ENCODE measurements at regions not wholly inside any gene's neighbourhood (a gene's known extent, or its start where the extent isn't known, plus 50 kb on each side); places are given as distances from the start of the nearest gene placed in this dataset.
A peak's percentile ranks its signal among the peaks of the same experiment; 100 is the strongest.

DNA sequence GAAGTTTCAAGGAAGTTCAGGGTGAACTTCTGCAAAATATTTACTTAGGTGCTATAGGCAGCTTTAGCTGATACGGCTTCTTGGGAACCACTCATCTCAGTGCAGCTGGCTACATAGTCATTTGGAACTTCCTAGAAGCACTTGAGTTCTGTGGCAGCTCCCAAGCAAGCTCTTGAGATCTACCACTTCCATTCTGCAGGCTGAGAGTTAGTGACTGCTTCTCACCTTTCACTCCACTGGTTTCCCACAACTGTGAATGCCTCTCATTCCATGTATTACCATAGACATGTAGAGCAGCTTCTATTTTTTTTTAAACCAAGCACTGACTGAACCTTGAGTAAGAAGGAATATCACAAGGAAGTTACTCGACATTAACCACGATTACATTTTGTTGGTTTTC lies 994.1 kb upstream of the ACVR2A start:
- H3K27me3 Mint-ChIP-seq = no peaks in the 10 kb centered on the region
- no peaks in the 10 kb centered on the region for H3K9me3 Mint-ChIP-seq
- no peak overlapping the region for H3K27ac Mint-ChIP-seq
- no peaks in the 10 kb centered on the region for H3K36me3 Mint-ChIP-seq
- no peak overlapping the region for H3K4me3 Mint-ChIP-seq
- no peaks in the 10 kb centered on the region for H3K4me1 Mint-ChIP-seq

DNA sequence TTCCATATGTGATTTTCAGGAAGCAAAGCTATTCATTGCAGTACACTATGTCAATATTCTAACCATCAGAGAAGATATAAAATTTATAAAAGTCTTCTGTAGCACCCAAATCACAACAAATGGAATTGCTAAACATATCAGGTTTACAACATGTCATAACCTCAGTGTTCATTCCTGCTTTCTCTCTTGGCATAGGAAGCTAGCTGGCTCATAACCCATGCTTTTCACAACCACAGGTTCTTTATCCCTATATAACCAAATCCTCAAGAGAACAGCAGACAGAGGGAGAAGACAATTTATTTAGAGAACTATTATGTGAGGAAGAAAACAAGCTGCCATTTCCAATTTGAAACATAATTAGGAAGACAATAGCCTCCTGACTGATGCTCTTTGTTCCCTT lies 997.0 kb upstream of the ACVR2A start:
- Mint-ChIP-seq H3K4me1 (no peaks in the 10 kb centered on the region), H3K36me3 (no peaks in the 10 kb centered on the region), H3K9me3 (no peaks in the 10 kb centered on the region), H3K27ac (no peak overlapping the region), H3K27me3 (no peaks in the 10 kb centered on the region), H3K4me3 (no peak overlapping the region)

DNA sequence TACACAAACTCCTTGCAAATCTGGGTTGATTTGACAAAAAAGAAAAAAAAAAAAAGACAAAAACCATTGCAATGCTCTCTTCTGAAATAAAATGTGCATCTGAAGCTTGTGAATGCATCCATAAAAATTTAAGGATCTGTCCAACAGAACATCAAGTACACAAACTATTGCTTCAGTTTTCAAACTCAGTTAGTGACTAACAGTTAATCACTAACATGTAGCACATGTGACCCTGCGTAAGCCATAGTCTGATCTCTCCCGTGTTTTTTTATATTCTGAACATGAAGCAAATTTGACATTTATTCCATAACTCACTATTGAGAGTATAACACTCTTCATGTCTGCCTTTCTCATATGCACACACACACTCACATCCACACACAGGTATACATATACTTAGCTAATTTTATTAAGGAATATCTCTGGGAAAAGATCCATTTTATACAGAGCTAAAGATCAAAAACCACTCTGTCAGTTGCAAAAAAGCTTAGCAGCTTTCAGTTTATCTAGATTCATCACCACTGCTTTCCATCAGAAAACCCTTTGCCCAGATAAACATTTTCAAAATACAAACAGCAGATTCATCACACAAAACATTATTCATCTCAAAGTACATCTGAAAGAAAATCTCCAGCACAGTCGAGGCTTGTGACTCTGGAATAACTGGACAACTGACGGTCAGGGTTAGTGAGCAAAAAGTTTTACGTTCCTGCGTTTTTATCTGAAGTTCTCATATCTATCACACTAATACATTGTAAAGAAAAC lies 1000.4 kb upstream of the ACVR2A start:
- H3K9me3 Mint-ChIP-seq = no peaks in the 10 kb centered on the region
- H3K36me3 Mint-ChIP-seq = no peaks in the 10 kb centered on the region
- no peak overlapping the region for H3K27ac Mint-ChIP-seq
- no peak overlapping the region for H3K4me3 Mint-ChIP-seq
- no peaks in the 10 kb centered on the region for H3K4me1 Mint-ChIP-seq
- H3K27me3 Mint-ChIP-seq = no peaks in the 10 kb centered on the region

DNA sequence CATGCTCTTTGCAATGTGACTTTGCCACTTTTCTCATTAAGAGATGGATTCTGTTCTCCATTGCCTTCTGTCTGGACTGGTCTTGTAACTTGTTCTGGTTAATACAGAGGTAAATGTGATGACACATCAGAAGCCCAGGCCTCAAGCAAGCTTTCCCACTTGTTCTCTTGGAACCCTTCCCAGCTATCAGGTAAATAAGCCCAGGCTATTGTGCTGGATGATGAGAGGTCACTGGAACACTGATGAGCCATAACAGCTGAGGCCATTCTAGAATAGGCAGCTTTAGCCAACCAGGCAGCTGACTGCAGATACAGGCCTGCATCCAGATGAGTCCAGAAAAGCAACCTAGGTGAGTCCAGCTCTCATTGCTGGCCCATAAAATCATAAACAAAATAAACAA lies 1007.0 kb upstream of the ACVR2A start:
- H3K27ac Mint-ChIP-seq = no peak overlapping the region
- no peaks in the 10 kb centered on the region for H3K4me1 Mint-ChIP-seq
- peaks cover 0 to 3% (median 2%) of the 10 kb centered on the region in 3 donors for H3K9me3 Mint-ChIP-seq
- H3K27me3 Mint-ChIP-seq = no peaks in the 10 kb centered on the region
- H3K4me3 Mint-ChIP-seq = no peak overlapping the region
- no peaks in the 10 kb centered on the region for H3K36me3 Mint-ChIP-seq

DNA sequence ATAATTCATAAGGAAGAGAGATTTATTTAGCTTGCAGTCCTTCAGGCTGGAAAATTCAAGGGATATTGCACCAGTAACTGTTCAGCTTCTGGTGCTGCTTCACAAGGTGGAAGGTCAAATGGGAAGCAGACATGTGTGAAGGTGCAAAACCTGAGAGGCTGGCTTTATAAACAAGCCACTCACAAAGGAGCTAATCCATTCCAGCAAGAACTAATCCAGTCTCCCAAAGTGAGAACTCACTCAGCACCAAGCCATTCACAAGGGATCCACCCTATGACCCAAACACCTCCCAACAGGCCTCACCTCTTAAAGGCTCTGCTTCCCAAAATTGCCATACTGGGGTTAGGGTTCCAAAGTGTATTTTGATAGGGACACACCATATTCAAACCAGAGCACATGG lies 1018.4 kb upstream of the ACVR2A start:
- Mint-ChIP-seq H3K36me3 (no peaks in the 10 kb centered on the region), H3K27me3 (no peaks in the 10 kb centered on the region), H3K4me1 (no peaks in the 10 kb centered on the region), H3K27ac (no peak overlapping the region), H3K9me3 (peaks cover 0 to 4% (median 0%) of the 10 kb centered on the region in 3 donors), H3K4me3 (no peak overlapping the region)

DNA sequence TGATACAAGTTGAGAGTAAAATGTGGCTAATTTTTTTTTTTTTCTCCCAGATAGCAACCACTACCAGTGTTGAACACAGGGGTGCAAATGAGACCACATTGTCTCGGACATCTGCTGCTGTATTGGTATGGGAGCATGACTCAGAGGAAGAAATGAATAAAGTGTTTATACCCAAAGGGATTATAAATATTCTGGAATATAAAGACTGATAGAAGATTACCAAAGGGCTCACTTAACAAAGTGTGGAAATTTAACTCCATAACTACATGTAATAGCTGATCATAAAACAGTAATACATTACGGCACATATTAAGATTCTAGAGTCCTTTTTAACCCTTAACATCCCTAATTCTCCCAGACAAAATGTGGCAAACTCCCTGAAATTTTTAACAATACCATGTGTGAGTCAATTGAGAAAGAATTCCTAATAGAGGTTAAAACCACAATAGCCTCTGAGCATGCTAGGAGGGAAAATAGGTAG lies 1023.0 kb upstream of the ACVR2A start:
- H3K4me3 Mint-ChIP-seq = no peak overlapping the region
- no peaks in the 10 kb centered on the region for H3K27me3 Mint-ChIP-seq
- no peaks in the 10 kb centered on the region for H3K4me1 Mint-ChIP-seq
- peaks cover 0 to 3% (median 0%) of the 10 kb centered on the region in 3 donors for H3K9me3 Mint-ChIP-seq
- no peak overlapping the region for H3K27ac Mint-ChIP-seq
- no peaks in the 10 kb centered on the region for H3K36me3 Mint-ChIP-seq

DNA sequence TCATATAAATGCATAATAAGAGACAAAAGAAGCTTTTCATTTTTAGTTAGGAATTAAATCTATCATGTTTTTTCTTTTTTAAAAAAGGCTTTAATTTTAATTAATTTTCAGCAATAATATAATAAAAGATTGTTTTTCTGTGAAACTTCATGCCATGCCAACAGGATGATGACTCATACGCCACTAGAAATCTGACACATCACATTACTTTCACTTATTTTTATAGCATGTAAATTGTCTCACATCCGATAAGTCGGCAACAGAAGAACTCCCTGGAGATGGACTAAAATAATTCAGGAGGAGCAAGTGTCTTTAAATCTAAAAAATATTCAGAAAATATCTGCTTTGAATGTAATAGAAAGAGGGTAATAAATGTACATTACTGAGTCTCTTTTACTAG lies 1024.2 kb upstream of the ACVR2A start:
- Mint-ChIP-seq H3K4me1 (no peaks in the 10 kb centered on the region), H3K27ac (no peak overlapping the region), H3K36me3 (no peaks in the 10 kb centered on the region), H3K9me3 (peaks cover 0 to 4% (median 0%) of the 10 kb centered on the region in 3 donors), H3K27me3 (no peaks in the 10 kb centered on the region), H3K4me3 (no peak overlapping the region)

DNA sequence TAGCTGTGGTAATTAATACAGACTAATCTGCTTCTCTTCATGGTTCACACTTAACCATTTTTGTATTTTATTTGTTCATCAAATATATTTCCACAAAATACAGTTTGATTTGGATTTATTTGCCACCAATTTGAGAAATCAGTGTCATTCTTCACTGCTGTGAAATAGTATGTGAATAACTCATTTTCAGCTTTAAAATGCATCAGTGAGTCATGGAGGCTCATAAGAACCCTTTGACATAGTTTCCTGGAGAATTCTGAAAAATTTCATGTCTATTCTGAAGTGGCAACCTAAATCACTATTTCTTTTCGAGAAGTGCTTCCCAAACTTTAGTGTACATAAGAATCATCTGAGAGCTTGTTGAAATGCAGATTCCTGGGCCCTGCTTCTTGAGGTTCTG lies 1026.7 kb upstream of the ACVR2A start:
- Mint-ChIP-seq H3K27ac (no peak overlapping the region), H3K9me3 (peaks cover 2 to 4% (median 3%) of the 10 kb centered on the region in 3 donors), H3K4me1 (no peaks in the 10 kb centered on the region), H3K27me3 (no peaks in the 10 kb centered on the region), H3K4me3 (no peak overlapping the region), H3K36me3 (no peaks in the 10 kb centered on the region)

DNA sequence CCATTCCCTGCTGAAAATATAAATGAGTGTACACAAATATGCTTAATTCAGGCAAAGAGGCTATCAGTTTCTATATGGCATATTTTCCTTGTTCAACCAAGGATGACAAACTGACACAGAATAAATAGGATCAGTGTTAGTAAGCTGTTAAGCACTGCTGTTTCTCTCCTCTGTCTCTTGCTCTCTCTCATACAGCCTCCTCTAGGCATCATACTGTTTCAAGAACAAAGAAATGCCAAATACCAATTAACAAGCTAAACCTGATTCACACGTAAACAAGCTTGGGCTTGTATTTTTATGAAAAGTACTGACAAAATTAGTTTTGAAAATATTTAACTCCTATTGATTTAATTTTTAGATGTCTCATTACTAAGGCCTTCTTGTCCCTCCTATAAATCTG lies 1027.2 kb upstream of the ACVR2A start:
- H3K27me3 Mint-ChIP-seq = no peaks in the 10 kb centered on the region
- H3K4me3 Mint-ChIP-seq = no peak overlapping the region
- H3K4me1 Mint-ChIP-seq = no peaks in the 10 kb centered on the region
- no peaks in the 10 kb centered on the region for H3K36me3 Mint-ChIP-seq
- peaks cover 3 to 4% (median 3%) of the 10 kb centered on the region in 3 donors for H3K9me3 Mint-ChIP-seq
- H3K27ac Mint-ChIP-seq = no peak overlapping the region

DNA sequence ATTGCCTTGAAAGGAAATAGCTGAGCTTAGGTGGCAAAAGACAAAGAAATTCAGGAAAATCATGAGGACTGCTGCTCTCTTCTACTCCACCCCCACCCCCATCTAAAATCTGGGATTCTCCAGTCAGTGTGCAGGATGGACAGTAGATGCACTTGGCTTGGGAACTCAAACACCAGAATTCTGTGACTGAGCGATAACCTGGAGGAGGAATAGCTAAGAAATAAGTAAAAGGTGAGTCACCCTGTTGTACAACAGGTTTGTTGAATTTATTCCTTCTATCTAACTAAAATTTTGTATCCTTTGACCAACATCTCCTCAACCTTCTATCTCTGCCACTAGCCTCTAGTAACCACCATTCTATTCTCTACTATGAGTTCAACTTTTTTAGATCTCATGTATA lies 1029.9 kb upstream of the ACVR2A start:
- Mint-ChIP-seq H3K4me3 (no peak overlapping the region), H3K4me1 (no peaks in the 10 kb centered on the region), H3K27ac (no peak overlapping the region), H3K27me3 (no peaks in the 10 kb centered on the region), H3K36me3 (no peaks in the 10 kb centered on the region), H3K9me3 (peaks cover 5 to 8% (median 6%) of the 10 kb centered on the region in 3 donors)

DNA sequence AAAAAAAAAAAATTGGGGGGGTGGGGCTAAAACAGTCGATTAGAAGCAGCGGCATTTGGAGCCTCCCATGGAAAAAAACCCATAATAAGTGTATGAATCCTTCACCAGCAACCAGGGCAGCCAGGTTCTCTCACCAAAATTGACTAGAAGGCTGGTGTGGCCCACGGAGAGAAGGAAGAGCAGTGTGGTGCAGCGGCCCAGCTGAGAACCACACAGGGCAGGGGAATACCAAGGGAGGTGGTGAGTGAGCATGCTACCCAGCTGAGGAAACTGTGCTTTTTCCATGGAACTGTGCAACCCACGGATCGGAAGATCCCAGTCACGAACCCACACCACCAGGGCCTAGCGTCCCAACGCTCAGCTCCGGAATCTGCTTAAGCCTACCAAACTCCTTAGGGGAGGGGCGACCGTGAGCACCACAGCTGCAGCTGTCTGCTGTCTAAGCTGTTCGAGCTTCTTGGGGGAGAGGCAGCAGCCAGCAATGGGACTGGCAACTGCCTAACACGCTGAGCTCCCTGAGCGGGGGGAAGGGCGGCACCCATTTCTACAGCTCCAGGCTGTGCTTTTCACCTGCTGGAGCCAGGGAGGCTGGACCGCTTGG lies 1037.2 kb upstream of the ACVR2A start:
- peaks cover 2 to 6% (median 5%) of the 10 kb centered on the region in 3 donors for H3K9me3 Mint-ChIP-seq
- no peaks in the 10 kb centered on the region for H3K27me3 Mint-ChIP-seq
- no peaks in the 10 kb centered on the region for H3K4me1 Mint-ChIP-seq
- no peak overlapping the region for H3K27ac Mint-ChIP-seq
- no peak overlapping the region for H3K4me3 Mint-ChIP-seq
- H3K36me3 Mint-ChIP-seq = no peaks in the 10 kb centered on the region

DNA sequence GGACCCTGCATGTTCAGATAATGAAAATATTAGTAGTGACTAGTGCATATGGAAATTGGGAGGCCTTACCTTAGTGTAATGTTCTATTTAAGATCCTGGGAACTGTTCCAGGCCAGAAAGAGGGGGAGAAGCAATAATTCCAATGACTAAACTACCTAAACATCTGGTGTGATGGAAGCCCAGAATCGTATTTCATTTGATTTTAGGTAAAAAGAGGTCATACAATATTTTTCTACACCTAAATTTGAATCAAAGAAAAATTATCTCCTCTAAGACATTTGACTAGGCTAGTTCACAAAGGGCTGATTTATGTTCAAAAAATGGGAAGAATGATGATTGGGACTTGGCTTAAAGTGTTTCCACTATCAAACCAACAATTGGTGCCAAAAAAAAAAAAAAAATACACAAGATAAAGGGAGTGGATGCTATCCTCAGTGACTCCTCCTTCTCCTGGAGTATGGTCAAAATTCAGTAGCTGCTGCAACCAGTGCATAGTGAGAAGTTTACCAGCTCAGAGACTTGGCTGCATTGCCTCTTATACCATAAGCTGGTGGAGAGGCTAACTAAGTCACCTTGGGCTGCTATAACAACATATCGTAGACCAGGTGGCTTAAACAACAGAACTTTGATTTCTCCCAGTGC lies 1038.3 kb upstream of the ACVR2A start:
- Mint-ChIP-seq H3K36me3 (no peaks in the 10 kb centered on the region), H3K9me3 (peaks cover 2 to 5% (median 4%) of the 10 kb centered on the region in 3 donors), H3K4me1 (no peaks in the 10 kb centered on the region), H3K27me3 (no peaks in the 10 kb centered on the region), H3K27ac (no peak overlapping the region), H3K4me3 (no peak overlapping the region)

DNA sequence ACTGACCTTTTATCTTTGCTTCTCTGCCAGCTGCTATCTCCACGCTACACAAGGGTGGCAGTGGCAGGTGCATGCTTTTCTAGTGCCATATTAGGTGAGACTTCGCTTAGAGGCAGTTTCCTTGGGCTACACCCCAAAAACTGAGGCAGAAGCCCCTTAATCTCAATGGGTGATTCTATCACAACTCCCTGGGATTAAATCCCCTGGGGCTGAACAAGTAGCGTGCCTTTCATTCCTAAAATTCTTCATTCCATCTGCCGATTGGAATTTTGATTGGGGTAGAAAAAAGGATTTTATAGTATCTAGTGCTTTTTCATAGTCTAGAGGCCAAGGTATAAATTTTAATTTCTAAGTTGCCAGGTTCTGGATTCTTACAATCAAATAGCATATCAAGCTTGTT lies 1040.5 kb upstream of the ACVR2A start:
- Mint-ChIP-seq H3K36me3 (no peaks in the 10 kb centered on the region), H3K4me3 (no peak overlapping the region), H3K27ac (no peak overlapping the region), H3K9me3 (peaks cover 0 to 4% (median 0%) of the 10 kb centered on the region in 3 donors), H3K4me1 (no peaks in the 10 kb centered on the region), H3K27me3 (no peaks in the 10 kb centered on the region)

DNA sequence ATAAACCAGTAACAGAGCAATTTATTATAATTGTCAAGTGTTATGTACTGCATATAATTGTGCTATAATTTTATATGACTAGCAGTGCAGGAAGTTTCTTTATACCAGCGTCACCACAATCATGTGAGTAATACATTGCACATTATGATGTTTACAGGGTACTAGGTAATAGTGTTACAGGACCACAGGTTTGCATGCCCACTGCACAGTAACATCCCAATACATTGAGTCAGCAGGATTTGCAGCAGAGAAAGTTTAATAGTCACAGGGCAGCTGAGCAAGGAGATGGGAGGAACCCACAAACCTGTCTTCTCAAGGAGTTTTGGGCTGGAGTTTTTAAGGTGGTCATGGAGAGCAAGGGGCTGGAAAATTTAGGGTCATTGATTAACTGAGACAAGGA lies 1042.9 kb upstream of the ACVR2A start:
- Mint-ChIP-seq H3K36me3 (no peaks in the 10 kb centered on the region), H3K4me1 (no peaks in the 10 kb centered on the region), H3K27ac (no peak overlapping the region), H3K4me3 (no peak overlapping the region), H3K9me3 (peaks cover 0 to 5% (median 0%) of the 10 kb centered on the region in 3 donors), H3K27me3 (no peaks in the 10 kb centered on the region)

DNA sequence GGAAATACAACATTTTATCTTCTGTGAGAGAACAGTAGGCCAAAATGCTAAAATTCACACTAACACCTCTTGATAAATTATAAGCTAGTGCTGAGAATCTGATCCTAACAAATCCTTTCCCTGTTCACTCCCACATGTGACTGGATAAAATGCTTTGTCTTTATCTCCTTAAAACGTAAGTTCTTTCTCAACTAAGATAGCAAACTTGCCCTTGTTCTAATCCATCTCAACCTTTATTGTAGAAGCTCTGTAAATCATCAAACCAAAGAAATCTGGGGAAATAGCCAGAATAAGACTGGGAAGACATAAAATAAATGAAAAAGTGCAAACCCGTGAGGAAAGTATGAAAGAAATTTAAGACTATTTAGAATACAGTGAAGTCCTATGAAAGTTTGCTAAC lies 1058.4 kb upstream of the ACVR2A start:
- H3K4me1 Mint-ChIP-seq = no peaks in the 10 kb centered on the region
- no peaks in the 10 kb centered on the region for H3K27me3 Mint-ChIP-seq
- peaks cover 2 to 6% (median 6%) of the 10 kb centered on the region in 3 donors for H3K9me3 Mint-ChIP-seq
- peak overlapping the region in 1 of 4 donors; percentile 18 for H3K4me3 Mint-ChIP-seq
- H3K27ac Mint-ChIP-seq = no peak overlapping the region
- H3K36me3 Mint-ChIP-seq = no peaks in the 10 kb centered on the region
